ENCODE measurements at regions not wholly inside any gene's neighbourhood (a gene's known extent, or its start where the extent isn't known, plus 50 kb on each side); places are given as distances from the start of the nearest gene placed in this dataset.

DNA sequence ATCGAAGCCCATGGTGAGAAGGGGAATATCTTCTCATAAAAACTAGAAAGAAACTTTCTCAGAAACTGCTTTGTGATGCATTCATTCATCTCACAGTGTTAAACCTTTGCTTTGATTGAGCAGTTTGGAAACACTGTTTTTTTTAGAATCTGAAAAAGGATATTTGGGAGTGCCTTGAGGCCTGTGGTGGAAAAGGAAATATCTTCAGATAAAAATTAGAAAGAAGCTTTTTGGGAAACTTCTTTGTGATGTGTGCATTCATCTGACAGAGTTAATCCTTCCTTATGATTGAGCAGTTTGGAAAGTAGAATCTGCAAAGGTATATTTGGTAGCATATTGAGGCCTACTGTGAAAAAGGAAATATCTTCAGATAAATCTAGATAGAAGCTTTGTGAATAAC, 1594.9 kb downstream of the UQCRFS1 start:
- 42 to 63% (median 59%) methylated on average over 1 of the region's 1 CpG for WGBS, 5 donors
- DNase-seq = no peak
- Histone ChIP-seq H3K4me1 (no peaks in the 10 kb centered on the region), H3K27ac (no peak overlapping the region), H3K9me3 (peaks cover 6 to 100% (median 100%) of the 10 kb centered on the region in 8 donors), H3K4me3 (no peak overlapping the region), H3K27me3 (replicated peaks in 1 of 7) (no peaks in the 10 kb centered on the region), H3K36me3 (no peaks in the 10 kb centered on the region)
- intact Hi-C loops (cut with DNase I; ENCODE audit: low total_unique reads) = no loop called here
- TF ChIP-seq POLR2AphosphoS5 (IDR thresholded peaks at IDR 0.05) (no peak), POLR2A (IDR thresholded peaks at IDR 0.05) (no peak)
- TF ChIP-seq, protein P1, sequence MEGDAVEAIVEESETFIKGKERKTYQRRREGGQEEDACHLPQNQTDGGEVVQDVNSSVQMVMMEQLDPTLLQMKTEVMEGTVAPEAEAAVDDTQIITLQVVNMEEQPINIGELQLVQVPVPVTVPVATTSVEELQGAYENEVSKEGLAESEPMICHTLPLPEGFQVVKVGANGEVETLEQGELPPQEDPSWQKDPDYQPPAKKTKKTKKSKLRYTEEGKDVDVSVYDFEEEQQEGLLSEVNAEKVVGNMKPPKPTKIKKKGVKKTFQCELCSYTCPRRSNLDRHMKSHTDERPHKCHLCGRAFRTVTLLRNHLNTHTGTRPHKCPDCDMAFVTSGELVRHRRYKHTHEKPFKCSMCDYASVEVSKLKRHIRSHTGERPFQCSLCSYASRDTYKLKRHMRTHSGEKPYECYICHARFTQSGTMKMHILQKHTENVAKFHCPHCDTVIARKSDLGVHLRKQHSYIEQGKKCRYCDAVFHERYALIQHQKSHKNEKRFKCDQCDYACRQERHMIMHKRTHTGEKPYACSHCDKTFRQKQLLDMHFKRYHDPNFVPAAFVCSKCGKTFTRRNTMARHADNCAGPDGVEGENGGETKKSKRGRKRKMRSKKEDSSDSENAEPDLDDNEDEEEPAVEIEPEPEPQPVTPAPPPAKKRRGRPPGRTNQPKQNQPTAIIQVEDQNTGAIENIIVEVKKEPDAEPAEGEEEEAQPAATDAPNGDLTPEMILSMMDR (IDR thresholded peaks at IDR 0.05 in 8 of 11, conservative IDR thresholded peaks at IDR 0.05 in 3 of 11) = no peak

DNA sequence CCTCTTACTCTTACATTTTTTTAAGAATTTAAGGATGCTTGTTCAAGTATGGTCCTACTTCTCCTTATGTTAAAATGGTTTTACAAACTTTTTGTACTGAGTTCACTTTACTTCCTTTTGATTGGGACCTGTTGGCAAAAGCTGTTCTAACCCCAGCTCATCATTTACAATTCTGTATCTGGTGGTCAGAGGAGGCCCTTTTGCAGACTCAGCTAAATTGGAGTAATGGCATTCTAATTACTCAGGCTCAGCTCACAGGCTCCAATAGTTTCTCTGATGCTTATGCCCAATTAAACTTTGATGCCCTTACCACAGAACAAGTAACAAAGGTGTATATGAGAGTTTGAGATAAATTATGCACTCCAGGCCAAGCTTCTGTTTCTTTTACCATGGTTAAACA, 1632.0 kb downstream of the UQCRFS1 start:
- Histone ChIP-seq H3K9me3 (peaks cover 0 to 100% (median 97%) of the 10 kb centered on the region in 8 donors), H3K36me3 (no peaks in the 10 kb centered on the region)

More for the DNA sequence above, 1632.0 kb downstream of the UQCRFS1 start:
- intact Hi-C loops (cut with DNase I; ENCODE audit: low total_unique reads) = no loop called here
- H3K4me1 ChIP-seq = no peaks in the 10 kb centered on the region
- no peak overlapping the region for H3K27ac ChIP-seq
- no peak for DNase-seq
- TF ChIP-seq, protein P1 (IDR thresholded peaks at IDR 0.05 in 8 of 11, conservative IDR thresholded peaks at IDR 0.05 in 3 of 11) = no peak
- TF ChIP-seq POLR2A (IDR thresholded peaks at IDR 0.05) (no peak), POLR2AphosphoS5 (IDR thresholded peaks at IDR 0.05) (no peak)
- H3K27me3 ChIP-seq (replicated peaks in 1 of 7) = no peaks in the 10 kb centered on the region
- no peak overlapping the region for H3K4me3 ChIP-seq

Small RNAs in the stretch of these regions (small RNA-seq; reads per million reads assigned to genes)
- 0 reads per million in 4 donors for gene AC006504.6
- 0 reads per million in 4 donors for gene RNA5SP470

Data from spleen (tissue), 11 donors.